Brain pericyte (primary cell): ENCODE measurements at regions not wholly inside any gene's neighbourhood (a gene's known extent, or its start where the extent isn't known, plus 50 kb on each side); places are given as distances from the start of the nearest gene placed in this dataset.
"Not testable (repeated sequence)": the region's sequence is repeated elsewhere in the genome, so short reads cannot be mapped to it uniquely, and the experiment has no call there.

Experiments used
- DNase-seq: peaks from one replicate; pipeline ENCODE4 v3.0.0-alpha.2; 2012; ENCODE audit warnings: low read depth, low spot score

- DNase-seq: not testable (repeated sequence)
Measured at GRCh38 chr18:60015826-60016225, 116.0 kb downstream of the PMAIP1 start.

- DNase-seq: not testable (repeated sequence)
Measured at GRCh38 chr18:60013148-60013547, 113.4 kb downstream of the PMAIP1 start.

- DNase-seq: no peak
Measured at GRCh38 chr18:60010984-60011383, 111.2 kb downstream of the PMAIP1 start.

GRCh38 chr18:60010513-60010912, 110.7 kb downstream of the PMAIP1 start:
- DNase-seq: no peak

GRCh38 chr18:60007661-60008060, 107.9 kb downstream of the PMAIP1 start:
- DNase-seq: no peak

- DNase-seq: no peak
Measured at GRCh38 chr18:60003610-60004185, 103.9 kb downstream of the PMAIP1 start.

- DNase-seq: no peak
Measured at GRCh38 chr18:59996370-59996966, 96.7 kb downstream of the PMAIP1 start.

- no peak for DNase-seq
Measured at GRCh38 chr18:59994357-59994756, 94.6 kb downstream of the PMAIP1 start.

- DNase-seq: no peak
Measured at GRCh38 chr18:59993560-59993959, 93.8 kb downstream of the PMAIP1 start.

- DNase-seq: no peak
Measured at GRCh38 chr18:59990121-59990823, 90.5 kb downstream of the PMAIP1 start.

- peak; percentile 10 for DNase-seq
Measured at GRCh38 chr18:59988098-59988706, 88.4 kb downstream of the PMAIP1 start.

- DNase-seq: no peak
Measured at GRCh38 chr18:59987102-59987501, 87.3 kb downstream of the PMAIP1 start.

GRCh38 chr18:59986139-59986538, 86.3 kb downstream of the PMAIP1 start:
- DNase-seq: no peak

- no peak for DNase-seq
Measured at GRCh38 chr18:59985289-59985688, 85.5 kb downstream of the PMAIP1 start.

GRCh38 chr18:59983506-59983905, 83.7 kb downstream of the PMAIP1 start:
- DNase-seq: no peak

GRCh38 chr18:59980188-59980637, 80.4 kb downstream of the PMAIP1 start:
- no peak for DNase-seq

GRCh38 chr18:59971871-59972428, 72.2 kb downstream of the PMAIP1 start:
- no peak for DNase-seq

- not testable (repeated sequence) for DNase-seq
Measured at GRCh38 chr18:59971144-59971543, 71.3 kb downstream of the PMAIP1 start.

GRCh38 chr18:59969477-59970028, 69.8 kb downstream of the PMAIP1 start:
- not testable (repeated sequence) for DNase-seq

- DNase-seq: no peak
Measured at GRCh38 chr18:59968583-59968982, 68.8 kb downstream of the PMAIP1 start.

GRCh38 chr18:59967878-59968277, 68.1 kb downstream of the PMAIP1 start:
- no peak for DNase-seq

GRCh38 chr18:59966913-59967312, 67.1 kb downstream of the PMAIP1 start:
- no peak for DNase-seq
